Cardiac fibroblast (primary cell): ENCODE measurements at regions not wholly inside any gene's neighbourhood (a gene's known extent, or its start where the extent isn't known, plus 50 kb on each side); places are given as distances from the start of the nearest gene placed in this dataset.
"Not testable (repeated sequence)": the region's sequence is repeated elsewhere in the genome, so short reads cannot be mapped to it uniquely, and the experiment has no call there.

ENCODE experiments used
- DNase-seq, 2 donors: peaks; one replicate each; pipeline versions ENCODE4 v3.0.0 to v3.0.0-alpha.2; 2010; ENCODE audit warnings: low read depth in 2 of 2
- H3K4me3 ChIP-seq, 2 donors: replicated peaks in 1 of 2; 1 replicate in 1 of 2; 2 replicates in 1 of 2; pipeline ENCODE4 v1.5.1; 2011; ENCODE audit warnings: low read depth in 2 of 2, low read length in 2 of 2, mild to moderate bottlenecking in 2 of 2, moderate library complexity in 1 of 2
- TF ChIP-seq, protein P1 (sequence below): IDR thresholded peaks from one replicate; pipeline ENCODE4 v1.5.1; 2011; ENCODE audit warnings: low read depth, mild to moderate bottlenecking, low read length, inconsistent platforms

DNA sequence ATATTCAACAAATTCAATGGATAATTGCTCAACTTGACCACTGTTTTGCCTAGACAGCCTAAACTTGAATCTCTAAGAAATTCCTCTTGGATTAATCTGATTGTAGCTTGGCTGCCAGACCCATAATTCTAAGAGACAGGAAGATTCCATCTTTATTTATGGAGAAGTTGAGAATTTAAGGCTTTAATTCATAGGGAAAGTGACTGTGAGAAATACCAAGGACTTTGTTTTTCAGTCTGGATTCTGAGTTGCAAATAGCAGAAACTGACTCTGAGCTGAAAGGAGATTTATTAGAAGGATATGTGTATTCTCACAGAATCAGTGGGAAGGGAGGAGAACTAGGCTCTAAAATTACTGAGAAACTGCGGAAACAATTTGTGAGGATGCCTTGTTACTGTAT is 195.7 kb downstream of the OXSM start:
- no peak overlapping the region for H3K4me3 ChIP-seq
- DNase-seq: no peak
- TF ChIP-seq, protein P1, sequence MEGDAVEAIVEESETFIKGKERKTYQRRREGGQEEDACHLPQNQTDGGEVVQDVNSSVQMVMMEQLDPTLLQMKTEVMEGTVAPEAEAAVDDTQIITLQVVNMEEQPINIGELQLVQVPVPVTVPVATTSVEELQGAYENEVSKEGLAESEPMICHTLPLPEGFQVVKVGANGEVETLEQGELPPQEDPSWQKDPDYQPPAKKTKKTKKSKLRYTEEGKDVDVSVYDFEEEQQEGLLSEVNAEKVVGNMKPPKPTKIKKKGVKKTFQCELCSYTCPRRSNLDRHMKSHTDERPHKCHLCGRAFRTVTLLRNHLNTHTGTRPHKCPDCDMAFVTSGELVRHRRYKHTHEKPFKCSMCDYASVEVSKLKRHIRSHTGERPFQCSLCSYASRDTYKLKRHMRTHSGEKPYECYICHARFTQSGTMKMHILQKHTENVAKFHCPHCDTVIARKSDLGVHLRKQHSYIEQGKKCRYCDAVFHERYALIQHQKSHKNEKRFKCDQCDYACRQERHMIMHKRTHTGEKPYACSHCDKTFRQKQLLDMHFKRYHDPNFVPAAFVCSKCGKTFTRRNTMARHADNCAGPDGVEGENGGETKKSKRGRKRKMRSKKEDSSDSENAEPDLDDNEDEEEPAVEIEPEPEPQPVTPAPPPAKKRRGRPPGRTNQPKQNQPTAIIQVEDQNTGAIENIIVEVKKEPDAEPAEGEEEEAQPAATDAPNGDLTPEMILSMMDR: no peak

DNA sequence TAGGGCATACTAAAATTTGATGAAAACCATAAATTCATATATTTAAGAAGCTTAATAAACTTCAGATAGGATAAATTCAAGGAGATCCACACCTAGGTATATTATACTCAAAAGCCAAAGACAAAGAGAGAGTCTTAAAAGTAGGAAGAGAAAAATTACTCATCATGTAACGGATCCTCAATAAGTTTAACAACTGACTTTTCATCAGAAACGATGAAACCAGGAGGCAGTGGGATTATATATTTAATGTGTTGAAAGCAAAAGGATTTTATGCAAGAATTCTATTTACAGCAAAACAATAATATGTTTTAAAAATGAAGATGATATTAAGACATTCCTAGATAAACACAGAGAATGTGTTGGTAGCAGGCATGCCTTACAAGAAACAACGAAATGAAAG is 202.7 kb downstream of the OXSM start:
- no peak for DNase-seq
- TF ChIP-seq, protein P1: no peak
- no peak overlapping the region for H3K4me3 ChIP-seq

DNA sequence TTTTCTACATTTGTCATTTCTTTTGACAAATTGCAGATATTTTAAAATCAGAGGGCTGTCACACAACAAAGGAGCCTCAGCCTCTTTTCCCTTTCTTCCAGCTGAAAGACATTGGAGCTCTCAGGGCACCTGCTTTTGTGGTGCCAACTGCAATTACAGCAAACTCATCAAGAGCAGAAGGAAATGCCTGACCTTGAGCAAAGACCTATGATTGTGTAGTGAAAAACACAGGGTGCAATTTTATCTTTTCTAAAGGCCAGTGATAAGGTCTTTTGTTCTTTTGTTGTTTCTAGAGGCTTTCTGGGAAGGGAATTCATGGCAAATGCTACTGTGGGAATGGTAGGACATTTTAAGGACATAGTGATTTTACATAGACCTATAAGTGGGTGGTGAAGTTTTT is 214.3 kb downstream of the OXSM start:
- DNase-seq: no peak
- TF ChIP-seq, protein P1: no peak
- H3K4me3 ChIP-seq: no peak overlapping the region

DNA sequence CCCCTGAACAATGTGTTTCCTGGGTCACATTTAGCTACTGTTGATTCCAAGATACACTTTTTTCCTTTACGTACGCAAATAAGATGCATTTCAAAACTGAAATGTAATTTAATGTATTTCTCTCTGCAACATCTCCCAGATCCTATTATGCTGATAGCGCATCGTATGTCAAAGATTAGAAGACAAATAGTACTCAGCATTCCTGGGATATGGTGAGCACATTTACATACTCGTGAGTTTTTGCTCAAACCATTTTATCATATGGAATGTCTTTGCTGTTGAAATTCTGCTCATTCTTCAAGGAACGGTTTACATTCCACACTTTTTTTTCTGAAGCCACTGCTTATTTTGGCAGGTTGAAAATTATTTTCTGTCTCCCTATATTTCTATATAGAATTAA is 221.4 kb downstream of the OXSM start:
- no peak overlapping the region for H3K4me3 ChIP-seq
- TF ChIP-seq, protein P1: no peak
- DNase-seq: no peak

DNA sequence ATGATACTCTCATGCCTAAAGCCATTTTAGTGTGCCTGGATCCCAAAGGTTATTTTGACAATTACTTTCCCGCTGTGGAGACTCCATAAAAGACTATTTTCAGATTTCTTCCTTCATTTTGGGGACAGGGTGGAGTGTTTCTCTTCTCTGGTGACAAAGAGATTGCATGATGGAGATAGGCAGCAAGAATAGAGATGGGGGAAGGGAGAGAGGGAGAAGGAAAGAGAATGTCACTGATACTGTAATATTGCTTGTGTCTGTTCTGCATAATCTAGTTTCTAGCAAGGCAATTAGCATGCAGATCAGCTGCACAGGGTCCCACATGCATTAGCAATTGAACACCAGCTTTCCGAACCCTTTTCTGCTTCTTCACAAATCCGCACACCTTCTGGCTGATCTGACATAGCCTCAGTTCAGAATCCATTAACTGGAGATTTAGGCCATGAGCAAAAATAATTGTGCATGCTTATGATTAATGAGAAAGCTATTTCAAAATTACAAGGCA is 222.4 kb downstream of the OXSM start:
- no peak for DNase-seq
- TF ChIP-seq, protein P1: no peak
- no peak overlapping the region for H3K4me3 ChIP-seq

DNA sequence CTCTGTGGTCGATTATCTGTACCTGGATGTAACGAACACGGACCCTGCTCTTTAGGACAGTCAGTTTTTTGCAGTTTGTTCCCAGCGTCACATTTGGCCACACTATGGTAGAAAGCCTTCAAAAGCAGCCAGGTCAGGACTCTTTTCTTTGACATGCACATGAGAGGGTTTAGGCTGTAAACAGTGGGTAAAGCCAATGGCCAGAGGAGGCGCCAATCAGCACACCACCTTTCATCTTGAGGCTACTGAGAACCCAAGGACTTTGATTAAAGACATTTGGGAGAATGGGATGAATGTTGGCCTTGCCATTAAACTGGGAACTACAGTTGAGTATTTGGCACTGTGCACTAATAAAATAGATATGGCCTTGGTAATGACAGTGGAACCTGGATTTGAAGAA is 225.9 kb downstream of the OXSM start:
- TF ChIP-seq, protein P1: no peak
- no peak overlapping the region for H3K4me3 ChIP-seq
- DNase-seq: no peak

DNA sequence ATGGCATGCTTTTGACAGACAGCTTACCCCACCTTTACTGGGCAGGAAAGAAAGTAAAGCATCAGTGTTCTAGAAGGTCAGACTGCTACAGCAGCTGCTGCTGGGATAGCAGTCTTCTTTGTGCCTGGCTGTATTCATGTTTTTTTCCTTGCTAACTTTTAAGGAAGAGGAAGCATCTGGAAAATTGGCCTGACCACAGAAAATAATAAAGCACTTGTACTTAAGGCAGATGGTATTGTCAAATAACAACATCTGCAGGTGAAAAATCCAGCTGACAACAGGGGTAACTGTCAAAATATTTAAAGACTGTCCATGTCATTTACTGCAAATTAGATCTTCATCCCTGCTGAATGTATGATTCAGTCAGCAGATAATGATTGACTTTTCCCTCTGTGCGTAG is 229.0 kb downstream of the OXSM start:
- TF ChIP-seq, protein P1: no peak
- no peak for DNase-seq
- no peak overlapping the region for H3K4me3 ChIP-seq

DNA sequence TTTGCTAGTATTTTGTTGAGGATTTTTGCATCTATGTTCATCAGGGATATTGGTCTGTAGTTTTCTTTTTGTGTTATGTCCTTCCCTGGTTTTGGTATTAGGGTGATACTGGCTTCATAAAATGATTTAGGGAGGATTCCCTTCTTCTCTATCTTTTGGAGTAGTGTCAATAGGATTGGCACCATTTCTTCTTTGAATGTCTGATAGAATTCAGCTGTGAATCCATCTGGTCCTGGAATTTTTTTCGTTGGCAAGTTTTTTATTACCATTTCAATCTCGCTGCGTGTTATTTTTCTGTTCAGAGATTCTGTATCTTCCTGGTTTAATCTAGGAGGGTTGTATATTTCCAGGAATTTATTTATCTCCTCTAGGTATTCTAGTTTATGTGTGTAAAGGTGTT is 234.3 kb downstream of the OXSM start:
- not testable (repeated sequence) for H3K4me3 ChIP-seq

More for the DNA sequence above, 234.3 kb downstream of the OXSM start:
- DNase-seq: not testable (repeated sequence)
